BE2C (cell line): ENCODE measurements at regions not wholly inside any gene's neighbourhood (a gene's known extent, or its start where the extent isn't known, plus 50 kb on each side); places are given as distances from the start of the nearest gene placed in this dataset.

Source experiments
- DNase-seq: peaks from one replicate; pipeline ENCODE4 v3.0.0-alpha.2; 2020
- H3K27me3 ChIP-seq: fragments of 250-450 bp; sonication (Bioruptor Pico); 2 replicates; pipeline ENCODE4 v1.5.1; 2020; ENCODE audit warnings: mild to moderate bottlenecking
- H3K36me3 ChIP-seq: fragments of 250-450 bp; sonication (Bioruptor Pico); 2 replicates; pipeline ENCODE4 v1.5.1; 2020; ENCODE audit warnings: mild to moderate bottlenecking
- H3K4me1 ChIP-seq: fragments of 250-450 bp; sonication (Bioruptor Pico); 2 replicates; pipeline ENCODE4 v1.5.1; 2020
- H3K4me3 ChIP-seq: 2 replicates; pipeline ENCODE4 v1.5.1; 2011; ENCODE audit warnings: low read depth, low read length
- H3K9me3 ChIP-seq: fragments of 250-450 bp; sonication (Bioruptor Pico); 2 replicates; pipeline ENCODE4 v1.5.1; 2020
- TF ChIP-seq, protein P1 (sequence below): IDR thresholded peaks from 2 replicates; pipeline ENCODE4 v1.5.1; 2012; ENCODE audit warnings: mild to moderate bottlenecking, low read depth, low read length

DNA sequence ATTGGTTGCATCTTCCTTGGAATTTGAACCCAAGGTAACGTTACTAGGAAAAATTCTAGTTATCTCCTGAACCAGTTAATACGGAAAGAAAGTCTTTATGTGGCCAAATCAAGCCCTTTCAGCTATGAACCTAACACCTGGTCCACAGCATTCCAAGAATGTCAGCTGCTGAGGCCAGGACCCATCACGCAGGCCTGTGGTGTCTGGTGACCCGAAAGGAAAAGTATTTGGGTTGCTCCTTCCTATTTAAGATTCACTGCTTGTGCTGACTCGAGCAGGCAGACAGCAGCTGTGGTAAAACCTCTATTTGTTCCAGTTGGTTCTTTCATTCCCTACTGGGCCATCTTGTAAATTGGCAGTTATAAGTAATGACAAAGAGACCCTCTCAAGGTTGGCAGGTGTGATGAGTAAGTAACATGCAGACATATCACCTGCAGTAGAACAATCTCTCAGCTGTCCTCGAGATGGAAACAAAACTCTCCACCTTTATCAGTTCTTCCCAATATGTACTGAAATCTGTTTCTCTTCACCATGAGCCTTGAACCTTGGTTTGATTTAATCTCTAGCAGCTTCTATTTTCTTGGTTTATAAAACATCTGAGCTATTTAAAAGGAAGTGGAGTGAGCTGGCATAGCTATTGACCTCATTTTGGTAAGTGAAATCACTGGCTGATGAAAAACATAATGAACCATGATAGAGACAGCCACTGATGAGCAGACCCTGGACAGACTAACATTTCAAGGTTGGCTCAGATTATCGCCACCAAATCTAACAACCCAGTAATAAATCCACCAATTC is 182.1 kb upstream of the SMIM31 start:
- DNase-seq, result no peak
- H3K9me3 ChIP-seq, result no peaks in the 10 kb centered on the region
- H3K36me3 ChIP-seq, result no peaks in the 10 kb centered on the region
- H3K27me3 ChIP-seq, result no peaks in the 10 kb centered on the region
- TF ChIP-seq, protein P1, sequence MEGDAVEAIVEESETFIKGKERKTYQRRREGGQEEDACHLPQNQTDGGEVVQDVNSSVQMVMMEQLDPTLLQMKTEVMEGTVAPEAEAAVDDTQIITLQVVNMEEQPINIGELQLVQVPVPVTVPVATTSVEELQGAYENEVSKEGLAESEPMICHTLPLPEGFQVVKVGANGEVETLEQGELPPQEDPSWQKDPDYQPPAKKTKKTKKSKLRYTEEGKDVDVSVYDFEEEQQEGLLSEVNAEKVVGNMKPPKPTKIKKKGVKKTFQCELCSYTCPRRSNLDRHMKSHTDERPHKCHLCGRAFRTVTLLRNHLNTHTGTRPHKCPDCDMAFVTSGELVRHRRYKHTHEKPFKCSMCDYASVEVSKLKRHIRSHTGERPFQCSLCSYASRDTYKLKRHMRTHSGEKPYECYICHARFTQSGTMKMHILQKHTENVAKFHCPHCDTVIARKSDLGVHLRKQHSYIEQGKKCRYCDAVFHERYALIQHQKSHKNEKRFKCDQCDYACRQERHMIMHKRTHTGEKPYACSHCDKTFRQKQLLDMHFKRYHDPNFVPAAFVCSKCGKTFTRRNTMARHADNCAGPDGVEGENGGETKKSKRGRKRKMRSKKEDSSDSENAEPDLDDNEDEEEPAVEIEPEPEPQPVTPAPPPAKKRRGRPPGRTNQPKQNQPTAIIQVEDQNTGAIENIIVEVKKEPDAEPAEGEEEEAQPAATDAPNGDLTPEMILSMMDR, result no peak
- H3K4me3 ChIP-seq, result no peak overlapping the region
- H3K4me1 ChIP-seq, result no peaks in the 10 kb centered on the region

DNA sequence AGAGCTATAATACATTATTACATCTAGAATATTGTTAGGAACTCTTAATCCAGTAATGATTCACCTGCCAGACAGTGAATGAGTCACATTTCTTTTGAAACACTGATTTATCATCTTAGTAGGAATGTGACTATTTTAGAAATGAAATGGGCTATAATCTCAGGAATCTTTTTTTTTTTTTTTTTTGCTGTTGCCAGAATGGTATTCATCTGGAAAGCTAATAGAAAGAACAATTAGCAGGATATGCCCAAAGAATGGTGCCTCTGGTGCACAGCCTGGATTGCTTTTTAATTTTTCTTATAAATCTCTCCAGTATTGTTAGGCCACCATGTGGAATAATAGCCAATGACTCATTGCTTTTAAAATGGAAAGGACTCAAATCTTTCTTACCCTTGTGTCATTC is 181.1 kb upstream of the SMIM31 start:
- Histone ChIP-seq H3K36me3 (no peaks in the 10 kb centered on the region), H3K4me1 (no peaks in the 10 kb centered on the region), H3K27me3 (no peaks in the 10 kb centered on the region), H3K4me3 (no peak overlapping the region), H3K9me3 (no peaks in the 10 kb centered on the region)
- no peak for DNase-seq
- TF ChIP-seq, protein P1, result no peak

DNA sequence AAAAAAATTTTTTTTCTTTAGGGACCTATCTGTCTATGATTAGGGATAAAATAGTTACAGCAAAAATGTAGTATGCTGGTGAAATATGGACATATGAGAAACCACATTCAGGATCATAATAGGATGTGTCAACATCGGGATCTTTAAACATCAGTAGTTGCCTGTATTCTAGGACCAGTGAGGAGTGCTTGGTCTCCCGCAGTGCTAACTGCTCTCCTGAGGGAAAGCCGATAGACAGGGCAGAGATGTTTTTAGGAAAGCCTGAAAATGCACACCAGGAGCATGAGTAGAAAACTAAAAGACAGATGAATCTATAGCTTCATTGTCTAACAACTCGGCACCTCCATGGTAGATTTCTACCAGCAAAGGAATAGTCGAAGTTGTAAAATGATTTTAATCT is 178.1 kb upstream of the SMIM31 start:
- no peaks in the 10 kb centered on the region for H3K36me3 ChIP-seq
- no peaks in the 10 kb centered on the region for H3K9me3 ChIP-seq
- no peaks in the 10 kb centered on the region for H3K4me1 ChIP-seq
- TF ChIP-seq, protein P1, result no peak
- DNase-seq, result no peak
- no peaks in the 10 kb centered on the region for H3K27me3 ChIP-seq
- no peak overlapping the region for H3K4me3 ChIP-seq

DNA sequence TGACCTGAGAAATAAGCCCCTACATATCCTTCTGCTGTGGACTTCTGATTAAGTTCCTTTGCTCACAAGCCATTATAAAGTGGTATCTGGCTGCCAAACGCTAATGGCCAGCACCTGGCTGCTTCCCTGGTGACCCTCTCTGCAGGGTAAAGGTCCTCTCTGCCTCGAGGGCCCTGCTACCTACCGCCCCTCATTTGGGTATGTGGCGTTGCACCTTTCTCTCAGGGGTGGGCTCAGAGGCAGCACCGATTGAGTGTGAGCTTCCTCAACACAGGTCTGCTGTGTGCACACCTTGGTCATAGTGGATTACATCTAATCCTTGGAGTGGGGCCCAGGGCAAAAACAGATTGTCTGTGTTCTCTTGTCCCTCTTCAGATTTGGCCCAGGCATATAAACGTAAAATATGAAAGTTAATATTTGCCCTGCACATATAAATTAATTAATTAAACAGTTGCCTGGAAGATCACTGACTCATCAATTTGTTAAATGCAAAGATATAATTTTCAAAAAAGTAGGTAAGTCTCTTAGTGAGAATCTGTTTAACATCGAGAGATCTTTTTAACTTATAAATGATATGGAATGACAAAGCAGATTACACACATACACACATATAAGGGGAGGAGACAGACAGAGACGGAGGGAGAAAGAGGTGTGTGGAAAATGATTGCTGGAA is 174.5 kb upstream of the SMIM31 start:
- Histone ChIP-seq H3K36me3 (no peaks in the 10 kb centered on the region), H3K4me3 (no peak overlapping the region), H3K27me3 (no peaks in the 10 kb centered on the region), H3K4me1 (no peaks in the 10 kb centered on the region), H3K9me3 (no peaks in the 10 kb centered on the region)
- TF ChIP-seq, protein P1, result no peak
- DNase-seq, result no peak

DNA sequence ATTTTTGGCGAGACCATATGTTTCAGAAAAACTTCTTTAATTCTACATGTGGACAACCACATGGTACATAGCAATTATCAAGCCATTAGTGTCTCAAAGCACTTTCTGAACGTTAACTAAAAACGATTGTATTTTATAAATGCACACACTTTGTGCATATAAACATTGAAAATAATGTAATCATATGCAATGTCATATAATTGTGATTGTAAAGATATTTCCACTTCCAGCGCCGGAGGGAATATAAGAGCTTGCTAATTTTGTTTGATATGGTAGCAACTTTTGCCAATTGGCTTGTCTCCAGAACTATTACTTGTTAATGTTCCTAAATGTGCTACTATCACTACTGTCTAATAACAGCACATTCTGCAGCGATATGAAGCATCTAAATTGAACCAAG is 162.3 kb upstream of the SMIM31 start:
- Histone ChIP-seq H3K4me3 (no peak overlapping the region), H3K9me3 (no peaks in the 10 kb centered on the region), H3K36me3 (no peaks in the 10 kb centered on the region), H3K27me3 (no peaks in the 10 kb centered on the region), H3K4me1 (no peaks in the 10 kb centered on the region)
- no peak for DNase-seq
- TF ChIP-seq, protein P1, result no peak

DNA sequence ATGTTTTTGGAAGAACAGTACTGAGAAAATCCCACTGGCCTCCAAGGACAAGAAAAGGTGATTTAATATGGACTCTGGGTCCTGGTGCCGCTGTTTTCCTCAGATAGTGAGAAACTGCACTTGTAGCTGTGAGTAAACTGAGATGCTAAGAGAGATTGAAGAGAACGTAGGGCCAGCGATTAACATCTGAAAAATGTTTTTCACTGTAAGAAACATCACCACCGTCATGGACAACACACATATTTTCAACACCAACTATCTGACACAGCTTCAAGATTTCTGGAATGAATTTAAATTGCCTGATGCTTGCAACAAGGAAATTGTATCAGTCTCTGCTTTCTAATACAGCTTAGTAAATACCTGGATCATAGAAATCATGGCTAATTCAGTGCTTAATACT is 158.2 kb upstream of the SMIM31 start:
- H3K4me1 ChIP-seq, result no peaks in the 10 kb centered on the region
- no peak for DNase-seq
- H3K27me3 ChIP-seq, result no peaks in the 10 kb centered on the region
- H3K4me3 ChIP-seq, result no peak overlapping the region
- H3K36me3 ChIP-seq, result no peaks in the 10 kb centered on the region
- TF ChIP-seq, protein P1, result no peak
- no peaks in the 10 kb centered on the region for H3K9me3 ChIP-seq
